ENCODE measurements at regions not wholly inside any gene's neighbourhood (a gene's known extent, or its start where the extent isn't known, plus 50 kb on each side); places are given as distances from the start of the nearest gene placed in this dataset.

DNA sequence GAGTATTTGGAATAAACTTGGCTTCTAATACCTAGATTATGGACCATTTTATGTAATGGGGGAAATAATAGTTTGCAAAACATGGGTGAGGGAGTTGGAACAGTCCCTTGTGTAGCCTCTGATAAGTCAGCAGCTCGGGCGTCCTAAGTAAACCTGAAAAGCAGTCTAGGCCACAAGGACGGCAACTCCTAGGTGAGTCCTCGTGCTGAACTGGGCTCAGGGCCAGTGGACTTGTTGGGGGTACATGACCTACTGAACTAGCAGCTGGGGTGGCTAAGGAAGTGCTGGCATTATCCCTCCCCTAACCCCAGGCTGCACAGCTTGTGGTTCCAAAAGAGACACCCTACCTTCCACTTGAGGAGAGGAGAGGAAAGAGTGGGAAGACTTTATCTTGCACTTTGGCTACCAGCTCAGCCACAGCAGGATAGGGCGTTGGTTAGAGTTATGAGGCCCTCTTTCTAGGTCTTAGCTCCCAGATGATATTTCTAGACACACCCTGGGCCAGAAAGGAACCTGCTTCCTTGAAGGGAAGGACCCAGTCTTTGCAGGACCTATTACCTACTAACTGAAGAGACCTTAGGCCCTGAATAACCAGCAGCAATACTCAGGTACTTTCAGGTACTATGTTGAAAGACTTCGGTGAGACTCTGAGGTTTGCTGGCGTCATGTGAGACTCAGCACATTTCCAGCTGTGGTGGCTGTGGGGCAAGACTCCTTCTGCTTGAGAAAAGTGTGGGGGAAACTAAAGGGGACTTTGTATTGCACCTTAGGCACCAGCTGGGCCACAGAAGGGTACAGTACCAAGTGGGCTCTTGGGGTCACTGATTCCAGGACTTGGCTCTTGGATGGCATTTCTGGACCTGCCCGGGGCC, 71.0 kb downstream of the AQP4 start:
- TF ChIP-seq GATA3 (IDR thresholded peaks at IDR 0.05; ENCODE audit: low read depth, low read length) (no peak), GATA2 (IDR thresholded peaks at IDR 0.05; ENCODE audit: low read depth, low read length) (no peak)

DNA sequence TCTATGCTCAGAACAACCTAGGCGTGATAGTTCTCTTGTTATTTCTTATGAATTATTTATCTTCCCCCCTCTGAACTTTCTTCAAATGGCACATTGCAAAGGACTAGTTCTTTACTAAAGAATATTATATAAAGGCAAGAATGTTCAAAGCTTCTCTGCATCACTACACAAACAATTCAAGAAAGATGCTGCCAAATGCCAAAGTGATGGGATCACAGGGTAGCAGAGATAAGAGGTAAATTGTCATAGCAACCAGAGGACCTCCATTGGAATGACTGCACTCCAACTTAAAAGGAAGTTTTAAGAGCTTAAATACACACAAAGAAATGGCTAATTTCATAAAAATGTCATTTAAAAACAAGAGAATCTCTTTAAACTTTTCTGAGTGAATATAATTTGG, 72.8 kb downstream of the AQP4 start:
- TF ChIP-seq GATA3 (IDR thresholded peaks at IDR 0.05; ENCODE audit: low read depth, low read length): no peak
- no peak for TF ChIP-seq GATA2 (IDR thresholded peaks at IDR 0.05; ENCODE audit: low read depth, low read length)

DNA sequence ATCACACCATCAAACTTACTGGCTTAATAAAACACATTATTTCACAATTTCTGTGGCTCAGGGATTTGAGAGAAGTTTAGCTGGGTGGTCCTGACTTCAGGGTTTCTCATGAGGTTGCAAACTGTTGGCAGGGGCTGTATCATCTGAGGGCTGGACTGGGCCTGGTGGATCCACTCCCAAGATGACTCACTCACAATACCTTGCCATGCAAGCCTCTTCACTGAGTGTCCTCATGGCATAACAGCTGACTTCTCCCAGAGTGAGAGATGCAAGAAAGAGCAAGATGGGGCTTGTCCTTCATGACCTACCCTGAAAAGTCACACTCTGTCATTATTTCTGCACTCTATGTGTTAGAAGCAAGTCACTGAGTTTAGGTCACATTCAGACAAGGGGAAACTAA, 73.8 kb downstream of the AQP4 start:
- TF ChIP-seq GATA2 (IDR thresholded peaks at IDR 0.05; ENCODE audit: low read depth, low read length) (no peak), GATA3 (IDR thresholded peaks at IDR 0.05; ENCODE audit: low read depth, low read length) (no peak)

DNA sequence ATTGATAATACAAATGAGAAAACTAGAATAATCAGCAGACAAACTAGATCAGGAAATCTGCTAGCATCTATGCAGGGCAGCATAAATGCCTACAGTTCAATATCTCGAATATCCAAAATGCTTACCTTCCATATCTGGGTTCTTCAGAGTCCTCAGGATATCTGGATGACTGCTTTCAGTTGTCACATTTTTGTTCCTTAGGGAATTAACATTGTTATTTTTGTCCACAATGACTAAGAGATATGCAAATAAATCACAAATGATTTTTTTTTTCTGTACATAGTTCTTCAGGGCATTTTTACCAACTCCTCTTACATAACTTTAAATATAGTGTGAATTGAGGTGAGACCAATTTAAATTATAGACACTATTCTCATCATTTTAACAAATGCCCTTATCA, 80.9 kb downstream of the AQP4 start:
- no peak for TF ChIP-seq GATA3 (IDR thresholded peaks at IDR 0.05; ENCODE audit: low read depth, low read length)
- TF ChIP-seq GATA2 (IDR thresholded peaks at IDR 0.05; ENCODE audit: low read depth, low read length): no peak

DNA sequence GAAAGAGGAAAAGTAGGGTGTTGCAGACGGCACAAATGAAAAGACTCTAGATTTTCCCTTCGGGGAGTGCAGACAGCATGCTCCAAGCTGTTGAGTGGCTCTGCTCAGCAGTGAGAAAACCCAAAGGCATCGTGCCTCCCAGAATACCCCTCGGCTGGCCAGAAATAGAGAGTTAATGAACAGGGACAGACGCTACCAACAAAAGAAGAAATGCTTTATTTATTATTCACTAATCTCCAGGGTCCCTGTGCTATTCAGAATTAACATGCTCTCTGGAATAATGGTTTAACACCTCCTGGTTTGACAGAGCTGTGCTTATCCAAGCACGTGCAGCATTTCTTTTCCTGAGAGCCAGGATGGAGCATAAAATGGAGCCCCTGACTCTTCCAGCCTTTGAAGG, 82.3 kb downstream of the AQP4 start:
- TF ChIP-seq GATA3 (IDR thresholded peaks at IDR 0.05; ENCODE audit: low read depth, low read length) (no peak), GATA2 (IDR thresholded peaks at IDR 0.05; ENCODE audit: low read depth, low read length) (no peak)

DNA sequence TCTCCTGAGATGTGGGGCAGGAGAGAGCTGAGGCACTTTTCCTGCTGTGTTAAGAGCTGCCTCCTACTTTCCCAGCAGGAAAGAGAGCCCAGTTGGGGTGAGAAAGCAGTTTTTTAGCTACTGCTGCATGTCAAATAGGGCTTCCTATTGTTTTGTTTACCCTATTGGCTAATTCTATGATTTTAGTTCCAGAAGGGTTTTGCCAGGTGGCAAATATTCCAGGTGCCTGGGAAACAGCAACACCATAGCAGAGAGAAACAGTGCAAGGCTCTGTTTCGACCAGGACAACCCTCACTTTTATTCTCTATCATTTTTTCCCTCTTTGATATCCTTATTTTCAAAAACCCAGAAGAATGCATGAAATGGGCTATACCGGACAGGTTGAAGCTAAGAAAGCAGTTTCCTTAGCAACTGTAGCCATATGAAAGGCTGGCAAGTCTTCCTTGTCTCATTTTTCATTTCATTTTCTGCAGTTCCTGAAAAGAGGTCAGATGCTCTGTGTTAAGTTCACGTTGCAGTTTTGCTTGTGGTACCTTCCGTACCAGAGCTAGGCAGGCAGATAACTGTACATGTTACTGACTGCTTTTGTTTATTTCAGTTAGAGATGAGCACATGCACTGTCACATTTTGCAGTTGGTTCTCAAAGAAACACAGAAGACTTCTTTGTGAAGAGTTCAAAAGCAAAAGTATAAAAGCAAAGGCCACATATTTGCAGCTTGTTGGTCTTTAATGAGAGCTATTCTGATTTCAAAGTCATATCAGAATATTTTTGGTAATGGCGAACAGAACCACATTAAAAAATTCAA, 84.8 kb downstream of the AQP4 start:
- TF ChIP-seq GATA3 (IDR thresholded peaks at IDR 0.05; ENCODE audit: low read depth, low read length) (no peak), GATA2 (IDR thresholded peaks at IDR 0.05; ENCODE audit: low read depth, low read length) (no peak)

DNA sequence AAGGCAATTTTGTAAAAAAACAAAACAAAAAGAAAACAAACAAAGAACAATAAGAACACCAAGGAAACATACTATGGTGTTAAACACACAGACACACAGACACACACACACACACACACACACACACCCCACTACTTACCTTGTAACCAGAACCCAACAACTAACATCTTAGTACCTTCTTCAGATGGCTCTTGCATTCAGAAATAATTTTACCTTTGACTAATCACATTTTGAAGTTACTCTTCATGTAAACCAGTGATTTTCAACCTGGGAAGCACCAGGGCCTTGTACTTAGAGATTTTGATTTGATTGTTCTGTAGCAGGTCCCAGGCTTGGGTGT, 87.5 kb downstream of the AQP4 start:
- TF ChIP-seq GATA3 (IDR thresholded peaks at IDR 0.05; ENCODE audit: low read depth, low read length): no peak
- no peak for TF ChIP-seq GATA2 (IDR thresholded peaks at IDR 0.05; ENCODE audit: low read depth, low read length)

DNA sequence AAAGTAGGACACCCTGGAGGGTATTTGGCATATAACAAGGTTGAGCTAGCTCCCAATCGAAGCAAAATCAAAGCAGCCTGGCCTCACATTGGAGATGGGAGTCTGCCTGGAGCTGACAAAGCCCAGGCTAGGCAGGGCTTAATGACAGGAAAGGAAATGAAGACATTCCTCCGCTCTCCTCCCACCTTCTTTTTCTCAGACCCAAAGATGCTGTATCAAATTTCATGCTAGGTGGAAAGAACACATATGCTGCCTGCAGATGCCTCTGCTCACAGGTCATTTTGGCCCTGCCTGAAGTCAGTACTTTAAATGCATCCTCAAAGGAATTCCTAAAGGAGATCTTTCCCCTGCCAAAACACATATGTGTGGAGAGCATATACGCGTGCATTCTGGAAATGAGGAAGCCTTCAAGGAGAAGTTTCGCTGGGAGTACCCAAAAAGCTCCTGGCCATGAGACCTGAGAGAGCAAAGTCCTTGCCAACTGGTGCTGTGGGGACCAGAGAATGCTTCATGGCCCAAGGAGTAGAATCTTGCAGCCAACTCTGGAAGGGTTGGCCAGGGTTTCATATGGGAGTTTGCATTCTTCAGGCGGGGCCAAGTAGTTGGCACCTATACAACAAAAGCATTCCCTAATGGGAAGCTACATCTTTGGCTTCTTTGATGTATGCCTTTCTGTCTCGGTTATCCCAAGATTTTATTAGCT, 88.0 kb downstream of the AQP4 start:
- TF ChIP-seq GATA2 (IDR thresholded peaks at IDR 0.05; ENCODE audit: low read depth, low read length) (no peak), GATA3 (IDR thresholded peaks at IDR 0.05; ENCODE audit: low read depth, low read length) (no peak)

DNA sequence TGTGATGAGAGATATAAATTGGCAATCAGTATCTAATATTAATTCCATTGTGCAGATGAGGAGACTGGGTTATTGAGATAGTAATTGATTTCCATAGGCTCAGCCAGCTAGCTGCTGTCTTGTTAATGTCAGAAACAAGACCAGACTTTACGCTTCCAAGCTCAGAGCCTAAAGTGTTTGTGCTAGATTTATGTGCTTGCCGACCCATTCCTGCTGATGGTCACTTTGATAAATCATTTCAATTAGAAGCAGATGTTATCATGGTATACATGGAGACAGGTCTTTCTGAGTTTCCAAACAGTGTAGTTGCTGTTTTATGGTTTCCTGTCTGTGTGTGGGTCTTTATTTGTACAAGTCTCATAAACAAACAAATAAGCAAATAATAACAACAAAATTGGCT, 92.8 kb downstream of the AQP4 start:
- TF ChIP-seq GATA3 (IDR thresholded peaks at IDR 0.05; ENCODE audit: low read depth, low read length): peak; percentile 98
- peak; percentile 96 for TF ChIP-seq GATA2 (IDR thresholded peaks at IDR 0.05; ENCODE audit: low read depth, low read length)

DNA sequence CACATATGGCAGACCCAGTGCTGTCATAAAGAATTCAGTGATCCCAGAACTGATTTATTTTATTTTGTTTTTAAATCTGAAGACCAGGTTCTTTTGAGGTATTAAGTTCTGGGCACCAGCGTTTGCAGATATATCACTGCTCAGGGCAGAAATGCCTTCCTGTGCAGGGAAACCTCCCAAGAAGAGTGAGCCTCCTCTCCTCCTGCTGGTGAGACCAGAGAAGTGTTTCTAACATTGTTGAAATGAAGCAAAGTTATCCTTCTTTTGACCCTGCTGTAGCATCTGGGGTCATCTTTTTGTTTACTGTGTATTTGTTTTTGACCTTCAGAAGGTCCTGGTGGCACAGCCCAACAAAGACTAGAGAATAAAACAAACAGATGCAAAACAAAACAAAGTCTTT, 94.0 kb downstream of the AQP4 start:
- TF ChIP-seq GATA2 (IDR thresholded peaks at IDR 0.05; ENCODE audit: low read depth, low read length) (no peak), GATA3 (IDR thresholded peaks at IDR 0.05; ENCODE audit: low read depth, low read length) (no peak)

DNA sequence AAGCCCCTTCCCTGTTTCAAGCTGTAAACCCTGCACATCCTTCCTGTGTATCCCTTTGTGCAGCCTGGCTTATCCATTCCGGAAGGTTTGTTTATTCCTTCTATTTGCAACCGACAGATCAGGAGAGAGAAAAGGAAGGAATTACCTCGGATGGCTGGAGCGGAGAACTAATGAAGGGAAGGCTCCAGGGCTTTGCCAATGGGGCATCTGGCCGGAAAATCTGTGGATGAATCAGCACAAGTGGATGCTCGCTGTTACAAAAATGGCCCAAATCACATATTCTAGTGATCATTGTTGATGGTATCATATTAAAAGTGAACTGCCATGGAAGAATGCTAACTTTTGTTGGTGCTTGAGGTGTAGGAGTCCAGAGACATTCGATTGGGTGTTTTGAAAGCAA, 97.1 kb downstream of the AQP4 start:
- TF ChIP-seq GATA3 (IDR thresholded peaks at IDR 0.05; ENCODE audit: low read depth, low read length) (no peak), GATA2 (IDR thresholded peaks at IDR 0.05; ENCODE audit: low read depth, low read length) (no peak)

DNA sequence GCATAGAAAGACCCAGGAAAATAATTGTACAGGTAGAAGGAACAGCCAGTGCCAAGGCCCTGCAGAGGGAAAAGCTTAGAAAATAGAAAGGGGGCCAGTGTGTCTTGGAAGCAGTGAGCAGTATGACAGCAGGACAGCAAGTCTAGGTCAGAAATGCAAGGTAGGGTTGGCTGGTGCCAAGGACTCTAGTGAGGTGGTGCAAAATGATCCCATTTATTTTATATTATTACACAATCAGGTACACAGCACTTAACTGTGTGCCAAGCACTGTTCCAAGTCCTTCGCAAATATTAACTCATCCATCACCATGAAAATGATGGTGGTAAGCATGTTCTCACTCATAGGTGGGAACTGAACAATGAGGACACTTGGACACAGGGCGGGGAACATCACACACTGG, 100.0 kb downstream of the AQP4 start:
- TF ChIP-seq GATA2 (IDR thresholded peaks at IDR 0.05; ENCODE audit: low read depth, low read length) (no peak), GATA3 (IDR thresholded peaks at IDR 0.05; ENCODE audit: low read depth, low read length) (no peak)

DNA sequence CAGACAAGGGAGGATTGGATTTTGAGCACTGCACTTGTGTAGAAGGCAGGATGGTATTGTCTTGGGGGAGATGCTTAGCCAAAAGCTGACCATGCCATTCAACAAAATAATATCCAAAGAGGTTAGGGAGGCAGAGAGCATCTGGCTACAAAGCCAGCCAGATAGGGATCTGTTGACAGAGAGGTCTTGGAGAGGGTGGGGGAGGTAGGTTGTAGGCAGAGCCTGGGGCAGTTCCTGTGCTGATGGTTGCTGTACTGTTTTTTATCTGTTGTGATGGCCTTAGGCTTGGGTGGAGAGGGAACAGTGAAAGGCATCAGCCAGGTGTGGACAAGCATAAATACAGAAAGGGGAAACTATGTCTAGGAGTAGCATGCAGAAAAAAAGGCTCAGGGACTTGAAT, 100.9 kb downstream of the AQP4 start:
- peak; percentile 84 for TF ChIP-seq GATA3 (IDR thresholded peaks at IDR 0.05; ENCODE audit: low read depth, low read length)
- peak; percentile 94 for TF ChIP-seq GATA2 (IDR thresholded peaks at IDR 0.05; ENCODE audit: low read depth, low read length)

DNA sequence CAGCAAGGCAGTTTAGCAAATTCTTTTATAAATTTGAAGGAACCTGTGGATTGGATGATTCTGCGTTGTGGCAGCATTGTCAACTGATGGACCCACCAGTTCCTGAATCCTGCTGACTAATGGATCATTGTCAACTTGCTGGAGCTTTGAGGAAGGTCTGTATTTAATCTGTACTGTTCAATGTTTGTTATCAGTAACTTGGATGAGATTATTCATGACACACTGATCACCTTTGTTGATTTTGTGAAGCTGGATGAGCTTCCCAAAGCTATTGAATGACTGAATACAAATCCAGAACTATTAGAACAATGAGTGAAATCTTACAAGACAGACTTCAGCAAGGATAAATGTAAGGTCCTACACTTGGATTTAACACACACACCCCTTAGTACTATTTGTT, 101.3 kb downstream of the AQP4 start:
- no peak for TF ChIP-seq GATA3 (IDR thresholded peaks at IDR 0.05; ENCODE audit: low read depth, low read length)
- no peak for TF ChIP-seq GATA2 (IDR thresholded peaks at IDR 0.05; ENCODE audit: low read depth, low read length)

Data from SH-SY5Y (cell line).